ENCODE measurements at regions not wholly inside any gene's neighbourhood (a gene's known extent, or its start where the extent isn't known, plus 50 kb on each side); places are given as distances from the start of the nearest gene placed in this dataset.

DNA sequence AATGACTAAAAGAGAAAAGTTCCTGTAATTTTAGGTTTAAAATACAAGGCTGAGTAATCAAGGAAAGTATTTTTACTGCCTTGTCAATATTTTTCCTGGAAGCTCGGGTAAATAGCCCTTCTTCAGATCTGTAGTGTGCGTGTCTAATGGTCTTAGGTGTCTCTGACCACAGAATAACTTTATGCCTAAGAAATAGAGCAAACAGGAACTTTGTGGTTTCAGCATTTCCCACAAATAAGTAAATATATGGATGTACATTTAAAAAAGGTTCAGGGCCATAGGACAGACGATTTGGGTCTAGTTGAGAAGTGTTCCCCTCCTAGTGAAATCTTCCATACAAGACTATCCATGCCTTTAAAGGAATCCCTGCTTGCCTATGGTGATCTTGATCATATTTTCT, 107.0 kb downstream of the ZC3H11B start:
- DNase-seq (ENCODE audit: low spot score in 2 of 2), result no peak
- no peaks in the 10 kb centered on the region for H3K9me3 Mint-ChIP-seq

GRCh38 chr1:219503604-219504003, 109.3 kb downstream of the ZC3H11B start:
- Mint-ChIP-seq H3K9me3 (no peaks in the 10 kb centered on the region), H3K36me3 (no peaks in the 10 kb centered on the region), H3K4me1 (no peaks in the 10 kb centered on the region), H3K4me3 (no peak overlapping the region), H3K27ac (no peak overlapping the region)
- ATAC-seq (no peak), DNase-seq (ENCODE audit: low spot score in 2 of 2) (no peak)

More for the DNA sequence above, 107.0 kb downstream of the ZC3H11B start:
- no peaks in the 10 kb centered on the region for H3K4me1 Mint-ChIP-seq
- H3K27ac Mint-ChIP-seq, result no peak overlapping the region
- ATAC-seq, result no peak
- H3K36me3 Mint-ChIP-seq, result no peaks in the 10 kb centered on the region
- no peak overlapping the region for H3K4me3 Mint-ChIP-seq

DNA sequence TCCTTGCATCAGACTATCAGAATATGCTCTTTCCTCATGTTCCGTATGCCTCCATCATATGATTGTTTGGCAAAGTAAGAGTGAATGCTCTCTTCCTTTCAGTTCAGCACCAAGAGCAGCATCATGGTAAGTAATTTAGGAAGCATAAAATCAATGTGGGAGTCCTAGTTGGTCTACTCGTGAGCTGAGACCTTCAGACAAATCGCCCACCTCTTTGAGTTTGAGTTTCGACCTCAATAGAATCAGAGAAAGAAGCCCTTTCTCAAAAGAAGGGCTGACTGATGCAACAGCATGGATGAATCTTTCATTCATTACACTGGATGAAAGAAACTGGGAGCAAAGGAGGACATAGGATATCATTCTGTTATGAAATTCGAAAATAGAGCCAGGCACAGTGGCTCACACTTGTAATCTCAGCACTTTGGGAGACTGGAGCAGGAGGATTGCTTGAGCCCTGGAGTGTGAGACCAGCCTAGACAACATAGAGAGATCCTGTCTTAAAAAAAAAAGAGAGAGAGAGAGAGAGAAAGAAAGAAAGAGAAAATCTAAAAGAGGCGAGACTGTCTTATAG, 112.5 kb downstream of the ZC3H11B start:
- DNase-seq (ENCODE audit: low spot score in 2 of 2), result no peak
- Mint-ChIP-seq H3K27ac (no peak overlapping the region), H3K36me3 (no peaks in the 10 kb centered on the region), H3K4me3 (no peak overlapping the region), H3K9me3 (no peaks in the 10 kb centered on the region), H3K4me1 (no peaks in the 10 kb centered on the region)
- ATAC-seq, result no peak

DNA sequence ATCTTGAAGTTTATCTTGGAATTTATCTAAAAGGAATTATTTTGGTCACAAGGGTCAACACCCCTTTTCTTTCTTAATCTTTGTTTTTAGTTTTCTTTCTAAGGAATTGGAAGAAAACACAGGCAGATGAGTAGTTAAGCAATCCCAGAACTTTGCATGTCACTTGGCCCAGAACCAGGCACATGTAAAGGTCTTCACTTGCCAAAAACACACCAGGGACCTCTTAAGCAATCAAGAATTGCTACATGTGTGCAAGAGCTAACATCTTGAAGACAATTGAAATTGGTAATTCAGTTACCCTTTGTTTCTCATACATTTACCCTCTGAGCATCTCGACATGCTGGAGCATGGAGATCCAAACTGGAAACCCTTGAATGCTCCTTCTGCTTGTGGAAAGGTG, 114.2 kb downstream of the ZC3H11B start:
- no peaks in the 10 kb centered on the region for H3K36me3 Mint-ChIP-seq
- H3K4me1 Mint-ChIP-seq, result no peaks in the 10 kb centered on the region
- no peak for DNase-seq (ENCODE audit: low spot score in 2 of 2)
- H3K4me3 Mint-ChIP-seq, result no peak overlapping the region
- no peak for ATAC-seq
- H3K27ac Mint-ChIP-seq, result no peak overlapping the region
- H3K9me3 Mint-ChIP-seq, result no peaks in the 10 kb centered on the region

- Mint-ChIP-seq H3K9me3 (no peaks in the 10 kb centered on the region), H3K36me3 (no peaks in the 10 kb centered on the region), H3K4me1 (no peaks in the 10 kb centered on the region), H3K27ac (no peak overlapping the region), H3K4me3 (no peak overlapping the region)
- no peak for ATAC-seq
- DNase-seq (ENCODE audit: low spot score in 2 of 2), result no peak
Measured at GRCh38 chr1:219495737-219496408, 117.0 kb downstream of the ZC3H11B start.

DNA sequence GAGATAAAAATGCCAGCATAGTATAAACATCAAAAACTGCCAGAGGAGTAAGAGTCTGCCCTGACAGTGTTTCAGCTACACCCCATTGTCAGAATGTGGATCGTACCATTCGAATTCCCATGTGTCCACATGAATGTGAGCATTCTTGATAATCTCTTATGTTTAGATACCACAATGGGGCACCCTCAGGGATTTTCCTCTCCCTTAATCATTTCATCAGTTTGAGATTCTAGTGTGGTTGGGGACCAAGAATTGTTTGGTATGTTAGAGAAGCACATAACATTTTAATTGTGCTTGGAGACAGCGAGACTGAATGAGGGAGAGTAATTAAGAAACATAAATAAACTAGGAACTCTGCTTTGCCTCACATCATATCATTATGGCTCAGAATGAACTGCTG, 120.2 kb downstream of the ZC3H11B start:
- H3K27ac Mint-ChIP-seq, result no peak overlapping the region
- no peak overlapping the region for H3K4me3 Mint-ChIP-seq
- H3K4me1 Mint-ChIP-seq, result no peaks in the 10 kb centered on the region
- no peaks in the 10 kb centered on the region for H3K9me3 Mint-ChIP-seq
- H3K36me3 Mint-ChIP-seq, result no peaks in the 10 kb centered on the region
- no peak for DNase-seq (ENCODE audit: low spot score in 2 of 2)
- ATAC-seq, result no peak

DNA sequence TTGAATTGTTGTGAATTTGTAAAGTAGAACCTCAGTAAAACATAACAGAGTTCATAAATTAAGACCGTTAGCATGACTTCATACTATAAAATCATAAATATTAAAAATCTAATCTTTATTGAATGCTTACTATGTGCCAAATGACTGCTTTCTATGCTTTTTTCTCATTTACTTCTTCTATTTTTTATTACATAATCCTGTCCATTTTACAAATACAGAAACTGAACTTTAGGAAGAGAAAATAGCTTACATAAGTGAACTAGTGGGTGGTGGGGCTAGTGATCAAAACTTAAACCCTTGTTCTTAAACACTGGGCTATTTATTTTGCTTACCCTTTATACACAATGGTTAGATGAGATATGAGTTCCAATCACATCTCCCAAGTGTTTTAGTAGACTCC, 122.3 kb downstream of the ZC3H11B start:
- ATAC-seq (no peak), DNase-seq (ENCODE audit: low spot score in 2 of 2) (no peak)
- Mint-ChIP-seq H3K27ac (no peak overlapping the region), H3K9me3 (no peaks in the 10 kb centered on the region), H3K36me3 (no peaks in the 10 kb centered on the region), H3K4me1 (no peaks in the 10 kb centered on the region), H3K4me3 (no peak overlapping the region)

- H3K4me3 Mint-ChIP-seq, result no peak overlapping the region
- H3K27ac Mint-ChIP-seq, result no peak overlapping the region
- no peak for ATAC-seq
- no peaks in the 10 kb centered on the region for H3K36me3 Mint-ChIP-seq
- no peaks in the 10 kb centered on the region for H3K9me3 Mint-ChIP-seq
- no peaks in the 10 kb centered on the region for H3K4me1 Mint-ChIP-seq
- DNase-seq (ENCODE audit: low spot score in 2 of 2), result no peak
Measured at GRCh38 chr1:219489636-219490035, 123.3 kb downstream of the ZC3H11B start.

- Mint-ChIP-seq H3K36me3 (no peaks in the 10 kb centered on the region), H3K4me3 (no peak overlapping the region), H3K27ac (no peak overlapping the region), H3K9me3 (no peaks in the 10 kb centered on the region), H3K4me1 (no peaks in the 10 kb centered on the region)
- ATAC-seq, result no peak
- no peak for DNase-seq (ENCODE audit: low spot score in 2 of 2)
Measured at GRCh38 chr1:219488275-219488674, 124.6 kb downstream of the ZC3H11B start.

- H3K27ac Mint-ChIP-seq, result no peak overlapping the region
- H3K4me1 Mint-ChIP-seq, result no peaks in the 10 kb centered on the region
- H3K36me3 Mint-ChIP-seq, result no peaks in the 10 kb centered on the region
- DNase-seq (ENCODE audit: low spot score in 2 of 2) (no peak), ATAC-seq (no peak)
- no peak overlapping the region for H3K4me3 Mint-ChIP-seq
- H3K9me3 Mint-ChIP-seq, result no peaks in the 10 kb centered on the region
Measured at GRCh38 chr1:219483530-219483929, 129.4 kb downstream of the ZC3H11B start.

GRCh38 chr1:219480011-219480410, 132.9 kb downstream of the ZC3H11B start:
- Mint-ChIP-seq H3K27ac (no peak overlapping the region), H3K36me3 (no peaks in the 10 kb centered on the region), H3K9me3 (no peaks in the 10 kb centered on the region), H3K4me3 (no peak overlapping the region), H3K4me1 (no peaks in the 10 kb centered on the region)
- ATAC-seq (no peak), DNase-seq (ENCODE audit: low spot score in 2 of 2) (no peak)

DNA sequence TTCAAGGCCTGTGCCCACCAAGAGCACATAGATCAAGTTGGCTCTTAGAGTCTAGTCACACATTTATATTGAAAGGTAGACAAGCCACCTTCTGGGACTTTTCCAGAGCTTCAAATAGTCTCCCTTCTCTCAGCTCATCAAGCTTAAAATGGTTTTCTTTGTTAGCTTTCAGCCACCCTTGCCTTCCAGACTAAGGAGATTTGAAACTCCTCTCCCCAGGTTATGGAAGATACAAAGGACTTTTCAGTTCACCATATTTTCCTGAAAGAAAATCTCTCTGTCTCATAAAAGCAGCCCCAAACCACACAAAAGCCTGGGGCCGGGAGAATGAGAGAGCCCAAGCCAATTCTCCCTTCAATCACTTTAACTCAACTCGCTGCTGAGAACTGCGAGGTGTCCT, 134.1 kb downstream of the ZC3H11B start:
- ATAC-seq (no peak), DNase-seq (ENCODE audit: low spot score in 2 of 2) (no peak)
- Mint-ChIP-seq H3K9me3 (no peaks in the 10 kb centered on the region), H3K27ac (no peak overlapping the region), H3K4me3 (no peak overlapping the region), H3K4me1 (no peaks in the 10 kb centered on the region), H3K36me3 (no peaks in the 10 kb centered on the region)

GRCh38 chr1:219477861-219478260, 135.0 kb downstream of the ZC3H11B start:
- H3K9me3 Mint-ChIP-seq, result no peaks in the 10 kb centered on the region
- H3K4me1 Mint-ChIP-seq, result no peaks in the 10 kb centered on the region
- H3K36me3 Mint-ChIP-seq, result no peaks in the 10 kb centered on the region
- ATAC-seq (no peak), DNase-seq (ENCODE audit: low spot score in 2 of 2) (no peak)
- no peak overlapping the region for H3K27ac Mint-ChIP-seq
- H3K4me3 Mint-ChIP-seq, result no peak overlapping the region

GRCh38 chr1:219476716-219477115, 136.2 kb downstream of the ZC3H11B start:
- H3K36me3 Mint-ChIP-seq, result no peaks in the 10 kb centered on the region
- H3K9me3 Mint-ChIP-seq, result peaks cover 3% of the 10 kb centered on the region
- DNase-seq (ENCODE audit: low spot score in 2 of 2) (no peak), ATAC-seq (no peak)
- H3K4me3 Mint-ChIP-seq, result no peak overlapping the region
- no peaks in the 10 kb centered on the region for H3K4me1 Mint-ChIP-seq
- no peak overlapping the region for H3K27ac Mint-ChIP-seq

DNA sequence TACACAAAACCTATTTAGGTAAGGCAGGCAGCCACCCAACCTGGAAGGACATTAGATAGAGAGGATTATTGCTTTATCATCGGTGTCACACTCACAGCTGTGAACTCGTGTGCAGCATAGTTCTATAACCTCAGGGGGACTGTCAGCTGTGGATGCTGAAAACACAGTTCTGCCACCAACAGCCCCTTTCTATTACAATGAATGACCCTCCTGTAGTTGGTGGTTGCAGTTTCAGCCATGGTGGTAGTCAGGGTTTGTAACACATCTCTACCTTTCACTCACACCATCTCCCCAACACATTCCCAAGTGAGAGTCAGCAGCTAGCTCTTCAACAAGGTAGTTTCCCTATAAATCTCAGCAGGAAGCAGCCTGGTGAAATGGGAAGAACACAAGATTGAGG, 136.8 kb downstream of the ZC3H11B start:
- DNase-seq (ENCODE audit: low spot score in 2 of 2) (no peak), ATAC-seq (no peak)
- H3K27ac Mint-ChIP-seq, result no peak overlapping the region
- H3K4me3 Mint-ChIP-seq, result no peak overlapping the region
- H3K9me3 Mint-ChIP-seq, result peaks cover 3% of the 10 kb centered on the region
- no peaks in the 10 kb centered on the region for H3K36me3 Mint-ChIP-seq
- no peaks in the 10 kb centered on the region for H3K4me1 Mint-ChIP-seq

DNA sequence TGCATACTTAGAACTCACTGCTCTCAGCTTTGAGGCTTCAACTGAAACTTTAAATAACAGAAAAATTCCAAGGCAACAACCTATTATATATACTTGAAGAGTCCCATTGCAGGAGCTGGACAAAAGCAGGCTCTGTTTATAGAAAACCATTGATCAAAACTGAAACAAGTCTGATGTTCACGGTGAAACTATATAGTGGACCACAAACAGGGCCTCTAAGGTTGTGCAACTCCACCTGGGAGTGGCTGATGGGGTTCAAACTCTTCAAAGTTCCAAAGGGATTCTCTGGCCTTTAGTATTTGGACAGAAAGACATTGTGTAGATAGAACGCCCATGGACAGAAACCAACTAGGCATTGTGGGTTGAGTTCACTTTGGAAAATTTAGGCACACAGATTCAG, 140.3 kb downstream of the ZC3H11B start:
- no peak overlapping the region for H3K27ac Mint-ChIP-seq
- H3K4me3 Mint-ChIP-seq, result no peak overlapping the region
- peaks cover 3% of the 10 kb centered on the region for H3K9me3 Mint-ChIP-seq
- no peak for ATAC-seq
- DNase-seq (ENCODE audit: low spot score in 2 of 2), result no peak
- no peaks in the 10 kb centered on the region for H3K4me1 Mint-ChIP-seq
- H3K36me3 Mint-ChIP-seq, result no peaks in the 10 kb centered on the region

GRCh38 chr1:219467524-219467923, 145.4 kb downstream of the ZC3H11B start:
- no peak for DNase-seq (ENCODE audit: low spot score in 2 of 2)
- Mint-ChIP-seq H3K36me3 (no peaks in the 10 kb centered on the region), H3K27ac (no peak overlapping the region), H3K9me3 (peaks cover 3% of the 10 kb centered on the region), H3K4me1 (no peaks in the 10 kb centered on the region), H3K4me3 (no peak overlapping the region)
- ATAC-seq, result no peak
